ENCODE measurements at regions not wholly inside any gene's neighbourhood (a gene's known extent, or its start where the extent isn't known, plus 50 kb on each side); places are given as distances from the start of the nearest gene placed in this dataset.

GRCh38 chr20:48128436-48128835 lies 343.2 kb upstream of the SULF2 start:
- TF ChIP-seq CTCF (IDR thresholded peaks at IDR 0.05; ENCODE audit: low read depth, low read length) (no peak), POLR2A (IDR thresholded peaks at IDR 0.05; ENCODE audit: extremely low read depth, insufficient read length) (no peak)
